Gastroesophageal sphincter (tissue), 3 donors: ENCODE measurements at regions not wholly inside any gene's neighbourhood (a gene's known extent, or its start where the extent isn't known, plus 50 kb on each side); places are given as distances from the start of the nearest gene placed in this dataset.

ENCODE experiments used
- CTCF ChIP-seq, 4 experiments: fragments of 200-600 bp in 2 of 4; fragments of 450-650 bp in 2 of 4; sonication (generic) in 1 of 4; IDR thresholded peaks; one replicate each; pipeline ENCODE4 v1.5.1; 2017 to 2019; ENCODE audit warnings: antibody characterized with exemption in 4 of 4, mild to moderate bottlenecking in 2 of 4, moderate library complexity in 2 of 4
- EP300 ChIP-seq: sonication (generic); formaldehyde crosslinking; IDR thresholded peaks from one replicate; pipeline ENCODE4 v1.6.1; 2017; ENCODE audit warnings: antibody characterized with exemption, mild to moderate bottlenecking
- POLR2A ChIP-seq, 2 donors: fragments of 450-650 bp; IDR thresholded peaks; one replicate each; pipeline ENCODE4 v1.6.1; 2017; ENCODE audit warnings: antibody characterized with exemption in 2 of 2, mild to moderate bottlenecking in 2 of 2, moderate library complexity in 1 of 2

DNA sequence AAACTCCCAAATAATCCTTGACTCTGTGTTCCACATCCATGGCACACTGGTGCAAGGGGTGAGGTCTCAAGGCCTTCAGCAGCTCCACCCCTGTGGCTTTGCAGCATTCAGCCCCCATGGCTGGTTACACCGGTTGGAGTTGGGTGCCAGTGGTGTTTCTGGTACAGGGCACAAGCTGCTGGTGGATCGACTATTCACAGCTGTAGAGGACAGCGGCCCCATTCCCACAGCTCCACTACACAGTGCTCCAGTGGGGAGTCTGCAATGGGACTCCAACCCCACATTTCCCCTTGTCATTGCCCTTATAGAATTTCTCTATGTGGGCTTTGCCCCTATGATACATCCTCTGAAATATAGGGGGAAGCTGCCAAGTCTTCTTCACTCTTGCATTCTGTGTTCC lies 64.3 kb upstream of the SGO1 start:
- TF ChIP-seq POLR2A (IDR thresholded peaks at IDR 0.05) (no peak), EP300 (no peak), CTCF (IDR thresholded peaks at IDR 0.05) (no peak)
